GM12878 (cell line): ENCODE measurements at regions not wholly inside any gene's neighbourhood (a gene's known extent, or its start where the extent isn't known, plus 50 kb on each side); places are given as distances from the start of the nearest gene placed in this dataset.

Experiments used
- ATAC-seq: fragments of 200-7000 bp; cut with Tn5 transposase; 3 replicates; pipeline ENCODE4 v1.9.1; 2020; ENCODE audit warnings: mild to moderate bottlenecking, moderate library complexity
- BruUV-seq: library from RNA; stranded (reverse); fragments of 400-500 nt; replicated peaks from 2 replicates; lab custom pipeline; 2021; lab: Mats Ljungman, UMichigan
- CTCF ChIA-PET: fragments of 300-600 bp; sonication (Branson Sonifier 250); formaldehyde crosslinking; extraction: SDS; loops from one replicate; lab custom pipeline; 2021; ENCODE audit warnings: inconsistent platforms; lab: Yijun Ruan, JAX
- POLR2A ChIA-PET: fragments of 350-600 bp; formaldehyde crosslinking; extraction: SDS; loops from one replicate; lab custom pipeline; 2021; ENCODE audit warnings: inconsistent platforms; lab: Charles Lee
- RAD21 ChIA-PET: fragments of 300-600 bp; sonication (Branson Sonifier 250); formaldehyde crosslinking; loops from one replicate; lab custom pipeline; 2023; ENCODE audit warnings: antibody characterized with exemption; ENCODE audit not compliant: unreplicated experiment; lab: Charles Lee
- SMC1A ChIA-PET: fragments of 300-600 bp; sonication (Branson Sonifier 250); formaldehyde crosslinking; loops from one replicate; lab custom pipeline; 2023; ENCODE audit not compliant: unreplicated experiment, uncharacterized antibody; lab: Charles Lee
- DNase-seq: peaks from one replicate; pipeline ENCODE4 v3.0.0-alpha.2; 2011; ENCODE audit warnings: low read depth, low spot score
- FAIRE-seq: peaks from 3 replicates; lab custom pipeline; 2011; peaks lifted over from hg19 to GRCh38; lab: Jason Lieb, UNC
- H2AFZ ChIP-seq: 2 replicates; pipeline ENCODE4 v1.6.0; 2011; ENCODE audit warnings: low read depth, low read length, control low read depth; ENCODE audit not compliant: control insufficient read depth
- H3K27ac ChIP-seq: 2 replicates; pipeline ENCODE4 v1.5.1; 2011; ENCODE audit warnings: control low read depth; ENCODE audit not compliant: control insufficient read depth, insufficient read depth
- H3K27me3 ChIP-seq, 2 experiments: replicated peaks in 1 of 2; 2 replicates each; pipeline versions ENCODE4 v1.6.0 to v1.6.1; 2011; ENCODE audit warnings: low read length in 1 of 2; ENCODE audit not compliant: control insufficient read depth in 2 of 2, insufficient read depth in 2 of 2
- H3K36me3 ChIP-seq, 2 experiments: 2 replicates each; pipeline ENCODE4 v1.5.1; 2011; ENCODE audit warnings: low read length in 1 of 2; ENCODE audit not compliant: control insufficient read depth in 2 of 2, insufficient read depth in 2 of 2
- H3K4me1 ChIP-seq: 2 replicates; pipeline ENCODE4 v1.6.1; 2011; ENCODE audit warnings: mild to moderate bottlenecking, low read length, moderate library complexity, mixed read lengths; ENCODE audit not compliant: control insufficient read depth, insufficient read depth
- H3K4me2 ChIP-seq: 2 replicates; pipeline ENCODE4 v1.6.0; 2011; ENCODE audit warnings: control low read depth; ENCODE audit not compliant: control insufficient read depth, insufficient read depth
- H3K4me3 ChIP-seq: fragments of 200-600 bp; sonication (generic); 2 replicates; pipeline ENCODE4 v1.5.1; 2016
- H3K79me2 ChIP-seq: 2 replicates; pipeline ENCODE4 v1.6.0; 2011; ENCODE audit warnings: low read length; ENCODE audit not compliant: control insufficient read depth, insufficient read depth
- H3K9ac ChIP-seq: 2 replicates; pipeline ENCODE4 v1.8.0; 2011; ENCODE audit warnings: low read length, control low read depth, mixed read lengths; ENCODE audit not compliant: control insufficient read depth, insufficient read depth
- H3K9me3 ChIP-seq: replicated peaks from 3 replicates; pipeline ENCODE4 v1.5.1; 2011; ENCODE audit warnings: mild to moderate bottlenecking, low read length; ENCODE audit not compliant: control insufficient read depth, insufficient read depth
- H4K20me1 ChIP-seq: 2 replicates; pipeline ENCODE4 v1.6.0; 2011; ENCODE audit not compliant: control insufficient read depth, insufficient read depth
- ATF2 ChIP-seq: IDR thresholded peaks from 2 replicates; pipeline ENCODE4 v1.6.1; 2012; ENCODE audit warnings: low read length, inconsistent platforms
- ESRRA ChIP-seq: IDR thresholded peaks from 2 replicates; pipeline ENCODE4 v1.6.1; 2012; ENCODE audit warnings: mild to moderate bottlenecking, low read length, improper control_type of control experiment
- KAT2A ChIP-seq: conservative IDR thresholded peaks from 2 replicates; pipeline ENCODE4 v1.6.1; 2011; ENCODE audit warnings: low read depth, low read length; ENCODE audit not compliant: control insufficient read depth
- MEF2B ChIP-seq: fragments of 450-650 bp; IDR thresholded peaks from 2 replicates; pipeline ENCODE4 v1.6.1; 2018; ENCODE audit warnings: mild to moderate bottlenecking, moderate library complexity; ENCODE audit not compliant: partially characterized antibody, poor library complexity, severe bottlenecking
- PML ChIP-seq: IDR thresholded peaks from 2 replicates; pipeline ENCODE4 v1.6.1; 2012; ENCODE audit warnings: low read length, inconsistent platforms
- WGBS: methylation state at CpG from one replicate; pipeline ENCODE4 v1.1.6; 2016; ENCODE audit warnings: low lambda C conversion rate; ENCODE audit not compliant: insufficient replicate concordance, insufficient coverage; ENCODE audit errors: missing lambda C conversion rate; 5-methylcytosine and 5-hydroxymethylcytosine counted together
- in situ Hi-C: fragments of 300-500 bp; cut with MboI; formaldehyde crosslinking; loops from 9 replicates; pipeline ENCODE4 v1.14.3; 2018; ENCODE audit warnings: mixed read lengths
- intact Hi-C: fragments of 100-400 bp; cut with micrococcal nuclease; formaldehyde crosslinking; loops from one replicate; pipeline ENCODE4 v1.14.2; 2022; ENCODE audit not compliant: unreplicated experiment

GRCh38 chr7:28316489-28316888, 95.8 kb upstream of the CREB5 start:
- intact Hi-C loops = no loop called here
- Histone ChIP-seq H3K27me3 (peaks cover 2 to 7% of the 10 kb centered on the region in 2 experiments; a peak in 2 of 4 replicates), H3K79me2 (no peaks in the 10 kb centered on the region), H3K4me2 (no peak overlapping the region), H3K9ac (no peak overlapping the region), H3K9me3 (no peaks in the 10 kb centered on the region), H3K36me3 (no peaks in the 10 kb centered on the region), H2AFZ (no peak overlapping the region), H3K4me3 (no peak overlapping the region), H3K27ac (no peak overlapping the region), H3K4me1 (no peaks in the 10 kb centered on the region), H4K20me1 (no peaks in the 10 kb centered on the region)
- RAD21 ChIA-PET = no interaction called here
- CTCF ChIA-PET = no interaction called here
- SMC1A ChIA-PET = interaction anchor here (0.6 kb wide), 1 partner anchor 523 kb away, joined by 4 read pairs; no protein-coding TSS in a partner anchor
- POLR2A ChIA-PET = no interaction called here
- BruUV-seq = no TSS peak
- in situ Hi-C loops = no loop called here
- DNase-seq = no peak
- ATAC-seq = no peak
- FAIRE-seq = no peak
- TF ChIP-seq ESRRA (no peak), PML (no peak), ATF2 (no peak)
- 37% methylated on average over 3 of the region's 3 CpGs for WGBS

GRCh38 chr7:28318101-28318762, 94.1 kb upstream of the CREB5 start:
- intact Hi-C loops (no loop called here), in situ Hi-C loops (no loop called here)
- FAIRE-seq (no peak), ATAC-seq (no peak), DNase-seq (no peak)
- ChIA-PET POLR2A (no interaction called here), SMC1A (no interaction called here), RAD21 (no interaction called here), CTCF (no interaction called here)
- Histone ChIP-seq H3K4me2 (no peak overlapping the region), H3K27me3 (peaks cover 2 to 7% of the 10 kb centered on the region in 2 experiments; a peak in 2 of 4 replicates), H3K36me3 (no peaks in the 10 kb centered on the region), H3K79me2 (no peaks in the 10 kb centered on the region), H3K9ac (no peak overlapping the region), H3K9me3 (no peaks in the 10 kb centered on the region), H3K4me1 (no peaks in the 10 kb centered on the region), H3K27ac (no peak overlapping the region), H3K4me3 (no peak overlapping the region), H4K20me1 (no peaks in the 10 kb centered on the region), H2AFZ (no peak overlapping the region)
- BruUV-seq = no TSS peak
- 13% methylated on average over 3 of the region's 3 CpGs for WGBS
- TF ChIP-seq KAT2A = no peak
- no peak for TF ChIP-seq MEF2B
